ENCODE measurements at regions not wholly inside any gene's neighbourhood (a gene's known extent, or its start where the extent isn't known, plus 50 kb on each side); places are given as distances from the start of the nearest gene placed in this dataset.

- no peak for TF ChIP-seq CTCF (IDR thresholded peaks at IDR 0.05)
- TF ChIP-seq POLR2A (IDR thresholded peaks at IDR 0.05) = no peak
- no peak for TF ChIP-seq EP300 (IDR thresholded peaks at IDR 0.05)
Observed at GRCh38 chrX:17913801-17914200, 52.7 kb upstream of the RAI2 start.
